GM18505 (cell line): ENCODE measurements at regions not wholly inside any gene's neighbourhood (a gene's known extent, or its start where the extent isn't known, plus 50 kb on each side); places are given as distances from the start of the nearest gene placed in this dataset.

Source experiments
- ATAC-seq: cut with Tn5 transposase; IDR thresholded peaks from one replicate; pipeline ENCODE4 v1.9.1; 2021; ENCODE audit not compliant: unreplicated experiment
- POLR2A ChIP-seq: IDR thresholded peaks from 4 replicates; pipeline ENCODE4 v1.6.1; 2011; ENCODE audit warnings: borderline replicate concordance; ENCODE audit not compliant: insufficient read depth, insufficient read length; ENCODE audit errors: extremely low read depth

DNA sequence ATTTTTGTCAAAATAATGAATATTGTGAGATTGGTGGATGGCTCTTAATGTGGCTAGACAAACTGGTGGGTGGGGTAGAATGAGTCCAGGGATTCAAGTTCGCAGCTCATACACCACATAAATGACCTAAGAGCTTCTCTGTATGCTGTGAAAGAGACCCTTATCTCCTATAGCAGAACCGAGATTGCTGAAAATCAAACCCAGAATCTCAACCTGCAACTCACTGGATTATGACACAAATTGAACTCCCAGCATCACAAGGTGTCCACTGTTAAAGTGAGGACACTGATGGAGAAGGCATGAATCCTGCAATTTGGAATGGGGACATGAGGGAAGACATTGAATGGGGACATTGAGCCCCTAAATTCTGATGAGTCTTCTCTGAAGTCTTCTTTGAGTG lies 51.3 kb upstream of the CNKSR3 start:
- TF ChIP-seq POLR2A = no peak
- no peak for ATAC-seq

DNA sequence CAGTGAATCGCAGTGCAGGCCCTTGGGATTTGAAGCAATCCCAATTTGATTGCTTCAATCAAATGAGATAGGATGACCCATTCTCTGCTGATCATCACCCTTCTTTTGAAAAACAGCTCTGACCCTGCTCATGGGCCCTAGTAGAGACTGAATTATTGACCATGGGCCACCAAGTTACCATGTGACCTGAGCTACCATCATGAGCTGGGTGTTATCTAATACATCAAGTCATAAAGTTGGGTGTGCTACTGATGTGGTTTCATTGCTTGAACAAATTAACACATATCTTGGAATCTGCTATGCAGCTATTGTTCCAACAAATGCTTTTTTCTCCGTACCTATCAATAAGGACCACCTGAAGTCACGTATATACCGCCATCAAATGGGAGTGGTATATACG lies 54.8 kb upstream of the CNKSR3 start:
- no peak for ATAC-seq

DNA sequence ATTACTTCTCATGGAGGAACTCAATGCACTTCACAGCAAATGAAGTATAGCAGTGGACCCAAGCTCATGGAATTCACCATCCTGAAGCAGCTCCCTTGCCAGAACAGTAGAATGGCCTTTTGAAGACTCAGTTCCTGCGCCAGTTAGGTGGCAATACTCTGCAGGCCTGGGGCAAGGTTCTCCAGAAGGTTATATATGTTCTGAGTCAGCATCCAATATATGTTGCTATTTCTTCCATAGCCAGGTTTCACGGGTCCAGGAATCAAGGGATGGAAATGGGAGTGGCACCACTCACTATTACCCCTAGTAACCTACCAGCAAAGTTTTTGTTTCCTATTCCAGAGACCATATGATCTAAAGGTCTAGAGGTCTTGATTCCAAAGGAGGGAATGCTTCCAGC lies 56.4 kb upstream of the CNKSR3 start:
- no peak for TF ChIP-seq POLR2A
- ATAC-seq = no peak

More for the DNA sequence above, 54.8 kb upstream of the CNKSR3 start:
- no peak for TF ChIP-seq POLR2A

DNA sequence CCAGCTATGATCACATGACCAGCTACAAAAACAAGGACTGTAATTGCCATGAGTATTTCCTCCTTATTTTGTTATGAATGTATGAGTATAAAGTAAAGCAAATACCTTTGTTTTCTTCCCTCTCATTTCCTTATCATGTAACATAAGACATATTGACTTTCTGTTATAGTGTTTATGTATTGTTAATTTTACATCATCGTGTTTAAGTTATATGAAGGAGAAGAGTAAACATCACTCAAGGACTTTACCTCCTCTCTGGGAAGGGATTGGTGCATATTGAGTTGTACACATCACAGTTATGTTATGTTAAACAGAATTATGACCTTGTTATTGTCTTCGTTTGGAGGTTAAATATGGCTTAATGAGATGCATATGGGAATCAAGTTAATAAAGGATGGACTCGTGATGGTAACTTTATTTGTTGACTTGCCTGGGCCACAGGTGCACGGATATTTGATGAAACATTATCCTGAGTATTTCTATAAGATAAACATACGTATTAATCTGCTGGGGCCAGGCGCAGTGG lies 57.3 kb upstream of the CNKSR3 start:
- no peak for ATAC-seq
- TF ChIP-seq POLR2A = no peak

DNA sequence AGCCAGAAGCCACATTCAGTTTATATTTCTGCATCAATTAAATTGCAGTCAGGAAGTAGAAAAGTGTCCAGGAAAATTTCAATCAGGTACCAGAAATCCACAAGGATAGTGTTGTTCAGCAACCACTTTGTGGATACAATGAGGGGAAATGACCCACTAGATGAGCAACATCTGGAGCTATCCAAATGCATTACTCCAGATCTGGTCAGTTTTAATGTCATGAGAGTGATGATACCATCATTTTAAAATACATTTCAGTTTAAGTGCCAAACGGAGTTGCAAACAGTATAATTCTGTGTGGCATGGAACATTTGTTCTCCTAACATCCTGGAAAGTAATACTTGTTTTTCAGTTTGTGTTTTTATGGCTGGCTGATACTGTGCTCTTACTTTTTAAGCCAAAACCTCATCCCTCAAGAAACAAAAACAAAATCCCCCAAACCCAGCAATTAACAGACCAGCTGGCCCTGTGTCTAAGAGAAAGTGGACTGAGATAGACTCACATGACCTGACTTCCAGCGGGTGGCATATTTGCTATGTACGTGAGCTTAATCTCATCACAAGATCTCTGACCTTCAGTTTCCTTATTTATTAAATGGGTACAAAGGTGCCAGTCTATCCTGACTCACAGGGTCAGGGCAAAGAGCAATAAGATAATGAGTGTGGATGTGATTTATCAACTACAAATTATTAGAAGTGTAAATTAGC lies 58.8 kb upstream of the CNKSR3 start:
- ATAC-seq = no peak

DNA sequence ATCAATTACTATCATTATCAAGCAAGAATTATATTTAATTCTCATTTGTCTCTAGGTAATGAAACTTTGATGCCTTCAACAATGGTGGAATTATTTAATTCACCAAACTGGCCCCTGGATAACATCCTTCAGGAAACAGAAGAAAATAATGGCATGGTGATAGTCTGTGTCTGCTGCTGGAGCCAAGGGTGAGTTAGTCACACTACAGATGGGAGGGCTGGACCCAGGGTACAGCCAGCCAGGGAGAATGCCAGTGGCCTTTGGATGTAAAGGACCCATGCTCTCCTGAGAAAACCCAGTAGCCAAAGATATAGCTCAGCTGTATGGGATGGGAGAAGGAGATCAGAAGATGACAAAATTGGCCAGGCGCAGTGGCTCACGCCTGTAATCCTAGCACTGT lies 60.0 kb upstream of the CNKSR3 start:
- no peak for TF ChIP-seq POLR2A
- ATAC-seq = no peak

More for the DNA sequence above, 58.8 kb upstream of the CNKSR3 start:
- TF ChIP-seq POLR2A = no peak

DNA sequence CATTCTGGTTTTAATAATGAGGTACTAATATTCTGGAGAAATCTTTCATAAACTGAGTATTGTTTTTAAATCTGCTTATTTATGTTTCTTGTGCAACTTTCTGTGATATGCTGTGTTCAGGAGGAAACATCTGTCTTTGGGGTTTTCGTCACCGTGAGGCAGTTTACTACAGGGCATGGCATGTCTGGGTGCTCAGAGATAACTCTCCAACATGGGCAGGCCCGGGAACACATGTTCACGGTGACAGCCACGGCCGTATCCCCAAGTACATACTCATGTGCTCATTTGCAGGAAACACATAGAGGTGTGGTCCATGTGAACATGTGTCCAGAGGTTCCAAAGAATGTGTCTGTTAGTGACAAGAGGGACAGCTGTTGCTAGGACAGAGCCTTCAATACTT lies 62.1 kb upstream of the CNKSR3 start:
- TF ChIP-seq POLR2A = no peak

DNA sequence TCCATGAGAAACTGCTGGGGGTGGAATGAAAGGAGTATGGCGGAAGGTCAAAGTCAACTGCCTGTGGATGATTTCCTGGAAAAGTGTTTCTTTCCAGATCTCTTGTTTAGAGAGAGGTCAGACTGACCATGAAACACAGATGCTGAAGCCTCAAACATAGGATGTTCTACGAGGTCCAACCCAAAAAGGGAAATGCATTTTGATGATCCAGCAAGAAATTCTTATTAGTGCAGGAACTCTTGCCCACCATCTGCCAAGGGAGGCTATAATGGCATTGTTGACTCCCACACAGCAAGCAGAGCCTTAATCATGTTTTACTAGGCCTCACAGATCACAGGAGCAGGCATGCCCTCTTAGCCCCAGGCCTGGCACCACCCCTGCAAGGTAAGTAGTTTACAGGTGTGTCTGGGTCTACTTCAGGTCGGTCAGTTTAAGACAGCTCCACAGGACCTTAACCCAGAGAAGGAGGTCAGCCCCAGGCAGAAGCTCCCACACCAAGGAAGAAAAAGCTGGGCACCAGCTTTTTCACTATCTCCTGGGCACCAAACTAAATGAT lies 67.6 kb upstream of the CNKSR3 start:
- TF ChIP-seq POLR2A = no peak
- no peak for ATAC-seq

More for the DNA sequence above, 62.1 kb upstream of the CNKSR3 start:
- ATAC-seq = no peak

DNA sequence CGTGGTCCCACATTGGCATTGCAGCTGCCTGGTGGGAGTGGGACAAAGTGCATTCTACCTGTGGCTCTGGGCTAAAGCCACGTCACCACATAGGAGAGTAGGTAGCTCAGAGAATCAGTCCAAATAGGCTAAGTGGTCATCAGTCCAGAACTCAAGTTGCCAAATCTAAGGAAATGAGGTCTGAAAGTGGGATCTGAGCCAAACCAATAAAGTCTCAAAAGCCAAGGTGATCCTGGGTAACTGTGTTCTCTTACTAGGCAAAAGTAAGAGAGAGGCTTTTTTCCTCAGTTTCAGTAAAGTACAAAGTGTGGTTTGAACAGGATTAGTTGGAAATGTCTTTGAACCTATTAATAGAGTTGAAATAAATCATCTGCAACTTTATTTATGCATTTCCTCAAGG lies 68.6 kb upstream of the CNKSR3 start:
- ATAC-seq = no peak
- TF ChIP-seq POLR2A = no peak

DNA sequence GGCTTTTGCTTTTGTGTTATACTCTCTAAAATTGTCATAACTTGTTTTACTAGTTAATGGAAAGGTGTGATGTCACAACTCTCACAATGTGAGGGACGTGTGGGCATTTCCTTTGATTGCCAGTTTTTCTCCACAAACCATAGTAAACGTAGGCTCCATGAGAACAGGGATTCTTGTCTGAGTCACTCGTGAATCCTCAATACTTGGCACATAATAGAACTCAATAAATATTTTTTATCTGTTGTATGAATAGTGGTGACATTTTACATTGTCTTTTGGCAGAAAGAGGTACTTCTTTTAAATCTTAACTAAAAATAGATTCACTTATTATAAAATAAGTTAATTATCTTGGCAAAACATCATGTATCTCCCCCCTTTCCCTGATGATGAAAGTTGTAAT lies 69.0 kb upstream of the CNKSR3 start:
- TF ChIP-seq POLR2A = no peak
- no peak for ATAC-seq

DNA sequence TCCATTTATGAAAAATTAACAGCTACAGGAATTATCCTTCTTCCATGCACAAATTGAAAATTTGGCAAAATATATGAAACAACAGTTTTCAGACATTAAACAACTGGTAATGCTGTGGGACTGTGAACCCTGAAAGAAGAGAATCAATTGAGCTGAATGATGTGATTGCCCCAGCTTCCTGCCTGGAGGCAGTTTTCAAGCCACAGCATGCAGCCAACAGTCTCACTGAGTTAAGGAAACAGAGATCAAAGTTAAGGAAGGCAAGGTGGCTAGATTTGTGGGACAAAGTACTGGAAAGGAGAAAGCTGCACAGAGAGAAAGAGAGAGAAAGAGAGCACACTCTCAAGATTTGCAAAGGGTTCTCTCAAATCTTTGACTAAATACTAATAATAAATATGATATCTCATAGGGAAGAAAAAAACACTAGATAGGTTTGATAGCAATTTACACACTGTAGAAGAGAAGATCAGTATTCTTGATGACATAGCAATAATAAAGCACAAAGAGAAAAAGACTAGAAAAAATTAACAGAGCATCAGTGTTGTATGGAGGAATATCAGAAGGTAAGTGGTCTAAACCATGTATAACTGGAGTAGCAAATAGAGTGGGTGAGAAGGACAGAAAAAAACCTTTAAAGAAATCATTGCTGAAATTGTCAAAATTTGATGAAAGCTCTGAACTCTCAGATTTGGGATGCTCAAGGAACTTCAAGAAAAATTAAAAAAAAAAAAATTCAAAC lies 70.1 kb upstream of the CNKSR3 start:
- TF ChIP-seq POLR2A = no peak
- ATAC-seq = no peak

DNA sequence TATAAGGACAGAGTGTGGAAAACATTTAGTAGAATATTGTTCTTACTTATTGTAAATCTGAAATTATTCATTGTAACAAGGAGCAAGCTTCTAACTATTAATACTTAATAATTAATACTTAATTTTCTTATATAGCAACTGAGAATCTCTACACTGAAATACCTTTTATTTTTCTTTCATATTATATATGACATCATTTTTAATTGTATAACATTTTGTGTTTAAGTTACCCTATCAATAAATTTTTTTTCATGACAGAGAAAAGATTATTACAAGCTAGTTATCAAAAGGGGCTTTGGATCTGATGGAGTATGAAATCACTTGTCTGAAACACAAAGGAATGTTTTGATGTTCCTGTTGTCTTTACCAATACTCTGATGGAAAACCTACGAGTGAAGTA lies 72.2 kb upstream of the CNKSR3 start:
- no peak for TF ChIP-seq POLR2A

DNA sequence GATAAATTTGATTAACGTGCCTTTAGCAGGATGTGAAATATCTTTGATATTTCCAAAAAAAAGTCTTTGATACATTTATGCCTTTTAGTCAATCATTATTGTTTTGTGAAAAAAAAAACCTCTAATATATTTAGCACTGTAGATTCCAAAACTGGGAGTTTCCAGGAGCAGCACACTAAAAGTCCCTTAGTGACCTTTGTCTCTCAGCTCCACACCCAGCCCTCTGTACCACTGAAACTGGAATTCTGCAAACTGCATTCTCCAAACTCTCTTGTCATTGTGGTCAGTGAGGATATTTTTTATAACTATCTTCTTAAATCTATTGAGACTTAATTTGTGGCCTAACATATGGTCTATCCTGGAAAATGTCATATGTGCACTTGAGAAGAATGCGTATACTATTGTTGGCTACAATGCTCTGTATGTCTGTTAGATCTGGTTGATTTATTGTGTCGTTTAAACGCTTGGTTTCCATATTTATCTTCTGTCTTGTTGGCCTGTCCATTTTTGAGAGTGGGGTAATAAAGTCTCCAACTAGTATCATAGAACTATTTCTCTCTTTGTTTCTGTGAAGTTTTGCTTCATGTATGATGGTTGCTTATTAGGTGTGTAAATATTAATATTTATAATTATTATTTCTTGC lies 73.2 kb upstream of the CNKSR3 start:
- ATAC-seq = no peak
- TF ChIP-seq POLR2A = no peak

More for the DNA sequence above, 72.2 kb upstream of the CNKSR3 start:
- ATAC-seq = no peak

DNA sequence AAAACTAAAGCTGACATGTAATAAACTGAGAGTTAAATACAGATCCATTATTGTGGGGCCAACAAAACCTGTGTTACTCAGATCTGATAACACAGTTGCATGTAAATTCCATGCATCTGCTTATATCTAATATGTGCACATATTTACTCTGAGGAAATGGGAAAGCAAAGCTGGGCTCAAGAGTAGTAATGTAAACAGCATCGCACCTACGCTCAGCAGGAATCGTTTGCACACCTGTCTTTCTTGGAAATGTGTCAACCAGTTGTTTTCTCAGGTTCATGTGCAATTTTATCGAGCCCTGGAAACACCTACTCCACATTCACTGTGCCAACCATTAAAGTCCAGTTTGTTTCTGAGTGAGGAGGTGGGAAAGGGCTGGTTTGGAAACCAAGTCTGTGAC lies 80.3 kb upstream of the CNKSR3 start:
- TF ChIP-seq POLR2A = no peak
- no peak for ATAC-seq

DNA sequence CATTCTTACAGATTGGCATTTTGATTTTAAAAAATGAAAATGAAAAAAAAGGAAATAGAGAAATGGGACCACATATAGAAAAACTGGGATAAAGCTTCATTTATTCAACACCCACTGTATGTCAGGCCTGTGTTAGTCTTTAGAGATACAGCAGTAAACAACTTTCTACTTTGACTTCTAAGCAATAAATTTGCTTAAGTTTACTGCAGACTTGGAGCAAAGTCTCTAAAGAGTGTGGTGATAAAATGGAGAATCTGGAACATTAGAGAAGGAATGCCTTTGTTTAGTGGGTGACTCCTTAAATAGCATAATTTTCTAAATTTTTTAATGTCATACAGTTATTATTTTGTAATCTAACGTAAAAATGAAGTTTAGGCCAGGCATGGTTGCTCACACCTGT lies 80.7 kb upstream of the CNKSR3 start:
- no peak for ATAC-seq

More for the DNA sequence above, 80.7 kb upstream of the CNKSR3 start:
- no peak for TF ChIP-seq POLR2A
